ENCODE measurements at regions not wholly inside any gene's neighbourhood (a gene's known extent, or its start where the extent isn't known, plus 50 kb on each side); places are given as distances from the start of the nearest gene placed in this dataset.

GRCh38 chr18:67199993-67200617, 316.4 kb downstream of the DSEL start:
- H3K36me3 Mint-ChIP-seq (ENCODE audit: low read depth), result no peaks in the 10 kb centered on the region
- no peaks in the 10 kb centered on the region for H3K9me3 Mint-ChIP-seq (ENCODE audit: low read depth)
- H3K4me1 Mint-ChIP-seq (ENCODE audit: low read depth), result no peaks in the 10 kb centered on the region
- no peak overlapping the region for H3K27ac Mint-ChIP-seq (ENCODE audit: unreplicated experiment)
- H3K4me3 Mint-ChIP-seq (ENCODE audit: unreplicated experiment), result no peak overlapping the region
- no peak for DNase-seq (ENCODE audit: low spot score)
- TF ChIP-seq CTCF (IDR thresholded peaks at IDR 0.05), result peak; percentile 92
- H3K27me3 Mint-ChIP-seq (ENCODE audit: low read depth), result peaks cover 9% of the 10 kb centered on the region

GRCh38 chr18:67194886-67195285, 321.6 kb downstream of the DSEL start:
- no peaks in the 10 kb centered on the region for H3K9me3 Mint-ChIP-seq (ENCODE audit: low read depth)
- no peaks in the 10 kb centered on the region for H3K4me1 Mint-ChIP-seq (ENCODE audit: low read depth)
- DNase-seq (ENCODE audit: low spot score), result no peak
- H3K4me3 Mint-ChIP-seq (ENCODE audit: unreplicated experiment), result no peak overlapping the region
- no peak for TF ChIP-seq CTCF (IDR thresholded peaks at IDR 0.05)
- no peak overlapping the region for H3K27ac Mint-ChIP-seq (ENCODE audit: unreplicated experiment)
- no peaks in the 10 kb centered on the region for H3K36me3 Mint-ChIP-seq (ENCODE audit: low read depth)
- H3K27me3 Mint-ChIP-seq (ENCODE audit: low read depth), result peaks cover 7% of the 10 kb centered on the region

- Mint-ChIP-seq H3K4me3 (ENCODE audit: unreplicated experiment) (no peak overlapping the region), H3K27me3 (ENCODE audit: low read depth) (peaks cover 3% of the 10 kb centered on the region), H3K9me3 (ENCODE audit: low read depth) (no peaks in the 10 kb centered on the region), H3K4me1 (ENCODE audit: low read depth) (no peaks in the 10 kb centered on the region), H3K27ac (ENCODE audit: unreplicated experiment) (no peak overlapping the region), H3K36me3 (ENCODE audit: low read depth) (no peaks in the 10 kb centered on the region)
- no peak for TF ChIP-seq CTCF (IDR thresholded peaks at IDR 0.05)
- DNase-seq (ENCODE audit: low spot score), result no peak
Measured at GRCh38 chr18:67192535-67192934, 324.0 kb downstream of the DSEL start.

- no peak for DNase-seq (ENCODE audit: low spot score)
- H3K36me3 Mint-ChIP-seq (ENCODE audit: low read depth), result no peaks in the 10 kb centered on the region
- H3K4me3 Mint-ChIP-seq (ENCODE audit: unreplicated experiment), result no peak overlapping the region
- no peaks in the 10 kb centered on the region for H3K9me3 Mint-ChIP-seq (ENCODE audit: low read depth)
- no peaks in the 10 kb centered on the region for H3K4me1 Mint-ChIP-seq (ENCODE audit: low read depth)
- H3K27me3 Mint-ChIP-seq (ENCODE audit: low read depth), result peaks cover 21% of the 10 kb centered on the region
- no peak for TF ChIP-seq CTCF (IDR thresholded peaks at IDR 0.05)
- no peak overlapping the region for H3K27ac Mint-ChIP-seq (ENCODE audit: unreplicated experiment)
Measured at GRCh38 chr18:67183398-67183797, 333.1 kb downstream of the DSEL start.

GRCh38 chr18:67179726-67180125, 336.8 kb downstream of the DSEL start:
- Mint-ChIP-seq H3K4me1 (ENCODE audit: low read depth) (no peaks in the 10 kb centered on the region), H3K27ac (ENCODE audit: unreplicated experiment) (no peak overlapping the region), H3K36me3 (ENCODE audit: low read depth) (no peaks in the 10 kb centered on the region), H3K9me3 (ENCODE audit: low read depth) (no peaks in the 10 kb centered on the region), H3K27me3 (ENCODE audit: low read depth) (peaks cover 17% of the 10 kb centered on the region), H3K4me3 (ENCODE audit: unreplicated experiment) (no peak overlapping the region)
- DNase-seq (ENCODE audit: low spot score), result no peak
- TF ChIP-seq CTCF (IDR thresholded peaks at IDR 0.05), result no peak

All from chondrocyte (in vitro differentiated cells).